ENCODE measurements at regions not wholly inside any gene's neighbourhood (a gene's known extent, or its start where the extent isn't known, plus 50 kb on each side); places are given as distances from the start of the nearest gene placed in this dataset.

GRCh38 chr4:124887739-124888138, 175.2 kb upstream of the ANKRD50 start:
- TF ChIP-seq CTCF (IDR thresholded peaks at IDR 0.05) (no peak), ZFX (IDR thresholded peaks at IDR 0.05; ENCODE audit: borderline replicate concordance) (no peak)
